Panc1 (cell line): ENCODE measurements at regions not wholly inside any gene's neighbourhood (a gene's known extent, or its start where the extent isn't known, plus 50 kb on each side); places are given as distances from the start of the nearest gene placed in this dataset.

Experiments used
- POLR2AphosphoS5 ChIP-seq: IDR thresholded peaks from 2 replicates; pipeline ENCODE4 v1.6.1; 2012; ENCODE audit warnings: mild to moderate bottlenecking, low read depth, low read length, moderate library complexity
- SIN3A ChIP-seq: IDR thresholded peaks from 2 replicates; pipeline ENCODE4 v1.6.1; 2012; ENCODE audit warnings: low read depth, mild to moderate bottlenecking, low read length, moderate library complexity, borderline replicate concordance; ENCODE audit not compliant: insufficient read depth
- TCF7L2 ChIP-seq: IDR thresholded peaks from 2 replicates; pipeline ENCODE4 v1.6.1; 2011; ENCODE audit warnings: mild to moderate bottlenecking, low read depth, low read length, inconsistent platforms
- TF ChIP-seq, protein P1 (sequence below), 2 experiments: IDR thresholded peaks; 2 replicates each; pipeline ENCODE4 v1.6.1; 2011 to 2012; ENCODE audit warnings: low read depth in 2 of 2, control low read depth in 1 of 2, low read length in 1 of 2, mild to moderate bottlenecking in 1 of 2, moderate library complexity in 1 of 2; ENCODE audit not compliant: insufficient read depth in 1 of 2
- TF ChIP-seq, protein P2 (sequence below): fragments of 450-650 bp; IDR thresholded peaks from 2 replicates; pipeline ENCODE4 v1.5.1; 2017; ENCODE audit warnings: mild to moderate bottlenecking

DNA sequence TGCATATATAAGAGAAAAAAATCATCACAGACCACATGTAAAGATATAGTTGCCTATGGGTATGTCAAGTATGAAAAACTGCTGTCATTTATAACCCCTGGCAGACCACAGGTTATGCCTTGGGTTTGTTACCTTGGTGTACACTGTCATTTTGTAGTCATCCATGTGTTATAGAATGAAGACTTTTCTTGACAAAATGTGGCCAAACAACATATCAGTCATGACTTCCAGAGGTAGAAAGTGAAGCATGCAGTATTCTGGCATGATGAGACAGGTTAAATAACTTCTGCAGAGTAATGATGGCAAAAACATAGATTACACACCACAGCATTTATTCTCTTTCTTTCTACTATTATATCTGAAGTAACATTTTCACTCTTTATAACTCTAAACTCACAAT, 74.9 kb upstream of the NEUROD1 start:
- TF ChIP-seq, protein P1, sequence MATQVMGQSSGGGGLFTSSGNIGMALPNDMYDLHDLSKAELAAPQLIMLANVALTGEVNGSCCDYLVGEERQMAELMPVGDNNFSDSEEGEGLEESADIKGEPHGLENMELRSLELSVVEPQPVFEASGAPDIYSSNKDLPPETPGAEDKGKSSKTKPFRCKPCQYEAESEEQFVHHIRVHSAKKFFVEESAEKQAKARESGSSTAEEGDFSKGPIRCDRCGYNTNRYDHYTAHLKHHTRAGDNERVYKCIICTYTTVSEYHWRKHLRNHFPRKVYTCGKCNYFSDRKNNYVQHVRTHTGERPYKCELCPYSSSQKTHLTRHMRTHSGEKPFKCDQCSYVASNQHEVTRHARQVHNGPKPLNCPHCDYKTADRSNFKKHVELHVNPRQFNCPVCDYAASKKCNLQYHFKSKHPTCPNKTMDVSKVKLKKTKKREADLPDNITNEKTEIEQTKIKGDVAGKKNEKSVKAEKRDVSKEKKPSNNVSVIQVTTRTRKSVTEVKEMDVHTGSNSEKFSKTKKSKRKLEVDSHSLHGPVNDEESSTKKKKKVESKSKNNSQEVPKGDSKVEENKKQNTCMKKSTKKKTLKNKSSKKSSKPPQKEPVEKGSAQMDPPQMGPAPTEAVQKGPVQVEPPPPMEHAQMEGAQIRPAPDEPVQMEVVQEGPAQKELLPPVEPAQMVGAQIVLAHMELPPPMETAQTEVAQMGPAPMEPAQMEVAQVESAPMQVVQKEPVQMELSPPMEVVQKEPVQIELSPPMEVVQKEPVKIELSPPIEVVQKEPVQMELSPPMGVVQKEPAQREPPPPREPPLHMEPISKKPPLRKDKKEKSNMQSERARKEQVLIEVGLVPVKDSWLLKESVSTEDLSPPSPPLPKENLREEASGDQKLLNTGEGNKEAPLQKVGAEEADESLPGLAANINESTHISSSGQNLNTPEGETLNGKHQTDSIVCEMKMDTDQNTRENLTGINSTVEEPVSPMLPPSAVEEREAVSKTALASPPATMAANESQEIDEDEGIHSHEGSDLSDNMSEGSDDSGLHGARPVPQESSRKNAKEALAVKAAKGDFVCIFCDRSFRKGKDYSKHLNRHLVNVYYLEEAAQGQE (IDR thresholded peaks at IDR 0.05; ENCODE audit: insufficient read depth in 1 of 2, low read depth in 2 of 2, low read length in 1 of 2): no peak
- TF ChIP-seq, protein P2, sequence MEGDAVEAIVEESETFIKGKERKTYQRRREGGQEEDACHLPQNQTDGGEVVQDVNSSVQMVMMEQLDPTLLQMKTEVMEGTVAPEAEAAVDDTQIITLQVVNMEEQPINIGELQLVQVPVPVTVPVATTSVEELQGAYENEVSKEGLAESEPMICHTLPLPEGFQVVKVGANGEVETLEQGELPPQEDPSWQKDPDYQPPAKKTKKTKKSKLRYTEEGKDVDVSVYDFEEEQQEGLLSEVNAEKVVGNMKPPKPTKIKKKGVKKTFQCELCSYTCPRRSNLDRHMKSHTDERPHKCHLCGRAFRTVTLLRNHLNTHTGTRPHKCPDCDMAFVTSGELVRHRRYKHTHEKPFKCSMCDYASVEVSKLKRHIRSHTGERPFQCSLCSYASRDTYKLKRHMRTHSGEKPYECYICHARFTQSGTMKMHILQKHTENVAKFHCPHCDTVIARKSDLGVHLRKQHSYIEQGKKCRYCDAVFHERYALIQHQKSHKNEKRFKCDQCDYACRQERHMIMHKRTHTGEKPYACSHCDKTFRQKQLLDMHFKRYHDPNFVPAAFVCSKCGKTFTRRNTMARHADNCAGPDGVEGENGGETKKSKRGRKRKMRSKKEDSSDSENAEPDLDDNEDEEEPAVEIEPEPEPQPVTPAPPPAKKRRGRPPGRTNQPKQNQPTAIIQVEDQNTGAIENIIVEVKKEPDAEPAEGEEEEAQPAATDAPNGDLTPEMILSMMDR: no peak
- TF ChIP-seq POLR2AphosphoS5 (no peak), TCF7L2 (no peak), SIN3A (no peak)
